ENCODE measurements at regions not wholly inside any gene's neighbourhood (a gene's known extent, or its start where the extent isn't known, plus 50 kb on each side); places are given as distances from the start of the nearest gene placed in this dataset.

- Mint-ChIP-seq H3K4me1 (no peaks in the 10 kb centered on the region), H3K36me3 (no peaks in the 10 kb centered on the region), H3K9me3 (peaks cover 0 to 11% (median 4%) of the 10 kb centered on the region in 8 donors), H3K27me3 (peaks cover 0 to 1% of the 10 kb centered on the region in 2 donors), H3K27ac (no peak overlapping the region), H3K4me3 (no peak overlapping the region)
- DNase-seq = no peak
- H3K9me3 ChIP-seq (ENCODE audit: control insufficient read depth in 1 of 2, low read length in 2 of 2) = no peaks in the 10 kb centered on the region
- CTCF ChIA-PET (ENCODE audit: partially characterized antibody) = no interaction called here
- H3K4me1 ChIP-seq (ENCODE audit: insufficient read depth, low read length) = no peaks in the 10 kb centered on the region
- H3K36me3 ChIP-seq (ENCODE audit: insufficient read depth, low read length) = no peaks in the 10 kb centered on the region
- POLR2A ChIA-PET (ENCODE audit: partially characterized antibody) = no interaction called here
- H3K4me3 ChIP-seq (ENCODE audit: low read length in 2 of 2) = no peak overlapping the region
- no peaks in the 10 kb centered on the region for H3K27me3 ChIP-seq (ENCODE audit: insufficient read depth, low read length)
- intact Hi-C loops (cut with micrococcal nuclease) = no loop called here
- H3K27ac ChIP-seq (ENCODE audit: low read depth, low read length) = no peak overlapping the region
Measured at GRCh38 chr4:96531836-96532235, 691.9 kb downstream of the PDHA2 start.

- Mint-ChIP-seq H3K4me1 (no peaks in the 10 kb centered on the region), H3K9me3 (peaks cover 0 to 4% (median 0%) of the 10 kb centered on the region in 8 donors), H3K4me3 (no peak overlapping the region), H3K36me3 (no peaks in the 10 kb centered on the region), H3K27me3 (no peaks in the 10 kb centered on the region), H3K27ac (no peak overlapping the region)
- ChIA-PET POLR2A (ENCODE audit: partially characterized antibody) (no interaction called here), CTCF (ENCODE audit: partially characterized antibody) (no interaction called here)
- intact Hi-C loops (cut with micrococcal nuclease) = no loop called here
- Histone ChIP-seq H3K27me3 (ENCODE audit: insufficient read depth, low read length) (no peaks in the 10 kb centered on the region), H3K9me3 (ENCODE audit: control insufficient read depth in 1 of 2, low read length in 2 of 2) (no peaks in the 10 kb centered on the region), H3K27ac (ENCODE audit: low read depth, low read length) (no peak overlapping the region), H3K4me1 (ENCODE audit: insufficient read depth, low read length) (no peaks in the 10 kb centered on the region), H3K36me3 (ENCODE audit: insufficient read depth, low read length) (no peaks in the 10 kb centered on the region), H3K4me3 (ENCODE audit: low read length in 2 of 2) (no peak overlapping the region)
- DNase-seq = no peak
Measured at GRCh38 chr4:96543346-96543745, 703.5 kb downstream of the PDHA2 start.

- CTCF ChIA-PET (ENCODE audit: partially characterized antibody) = no interaction called here
- no peak for DNase-seq
- no peak overlapping the region for H3K4me3 Mint-ChIP-seq
- POLR2A ChIA-PET (ENCODE audit: partially characterized antibody) = no interaction called here
- H3K36me3 ChIP-seq (ENCODE audit: insufficient read depth, low read length) = no peaks in the 10 kb centered on the region
- intact Hi-C loops (cut with micrococcal nuclease) = no loop called here
- H3K36me3 Mint-ChIP-seq = no peaks in the 10 kb centered on the region
- H3K9me3 ChIP-seq (ENCODE audit: control insufficient read depth in 1 of 2, low read length in 2 of 2) = no peaks in the 10 kb centered on the region
- H3K27ac ChIP-seq (ENCODE audit: low read depth, low read length) = no peak overlapping the region
- H3K4me1 Mint-ChIP-seq = no peaks in the 10 kb centered on the region
- H3K27me3 Mint-ChIP-seq = no peaks in the 10 kb centered on the region
- no peak overlapping the region for H3K4me3 ChIP-seq (ENCODE audit: low read length in 2 of 2)
- H3K27me3 ChIP-seq (ENCODE audit: insufficient read depth, low read length) = no peaks in the 10 kb centered on the region
- peaks cover 0 to 2% (median 0%) of the 10 kb centered on the region in 8 donors for H3K9me3 Mint-ChIP-seq
- H3K4me1 ChIP-seq (ENCODE audit: insufficient read depth, low read length) = no peaks in the 10 kb centered on the region
- no peak overlapping the region for H3K27ac Mint-ChIP-seq
Measured at GRCh38 chr4:96558466-96558865, 718.6 kb downstream of the PDHA2 start.

- H3K36me3 ChIP-seq (ENCODE audit: insufficient read depth, low read length) = no peaks in the 10 kb centered on the region
- Mint-ChIP-seq H3K27me3 (no peaks in the 10 kb centered on the region), H3K4me3 (no peak overlapping the region), H3K4me1 (no peaks in the 10 kb centered on the region), H3K36me3 (no peaks in the 10 kb centered on the region), H3K9me3 (peaks cover 0 to 3% (median 0%) of the 10 kb centered on the region in 8 donors), H3K27ac (no peak overlapping the region)
- CTCF ChIA-PET (ENCODE audit: partially characterized antibody) = no interaction called here
- intact Hi-C loops (cut with micrococcal nuclease) = no loop called here
- H3K27ac ChIP-seq (ENCODE audit: low read depth, low read length) = no peak overlapping the region
- H3K4me3 ChIP-seq (ENCODE audit: low read length in 2 of 2) = no peak overlapping the region
- H3K9me3 ChIP-seq (ENCODE audit: control insufficient read depth in 1 of 2, low read length in 2 of 2) = no peaks in the 10 kb centered on the region
- H3K4me1 ChIP-seq (ENCODE audit: insufficient read depth, low read length) = no peaks in the 10 kb centered on the region
- POLR2A ChIA-PET (ENCODE audit: partially characterized antibody) = no interaction called here
- H3K27me3 ChIP-seq (ENCODE audit: insufficient read depth, low read length) = no peaks in the 10 kb centered on the region
- DNase-seq = no peak
Measured at GRCh38 chr4:96566755-96567154, 726.9 kb downstream of the PDHA2 start.

GRCh38 chr4:96585304-96585703, 745.4 kb downstream of the PDHA2 start:
- H3K27me3 ChIP-seq (ENCODE audit: insufficient read depth, low read length) = no peaks in the 10 kb centered on the region
- H3K4me1 ChIP-seq (ENCODE audit: insufficient read depth, low read length) = no peaks in the 10 kb centered on the region
- Mint-ChIP-seq H3K9me3 (peaks cover 2 to 14% (median 6%) of the 10 kb centered on the region in 8 donors), H3K4me3 (no peak overlapping the region), H3K36me3 (no peaks in the 10 kb centered on the region), H3K27ac (no peak overlapping the region), H3K27me3 (no peaks in the 10 kb centered on the region), H3K4me1 (no peaks in the 10 kb centered on the region)
- CTCF ChIA-PET (ENCODE audit: partially characterized antibody) = no interaction called here
- intact Hi-C loops (cut with micrococcal nuclease) = no loop called here
- no peak overlapping the region for H3K4me3 ChIP-seq (ENCODE audit: low read length in 2 of 2)
- H3K36me3 ChIP-seq (ENCODE audit: insufficient read depth, low read length) = no peaks in the 10 kb centered on the region
- POLR2A ChIA-PET (ENCODE audit: partially characterized antibody) = no interaction called here
- no peaks in the 10 kb centered on the region for H3K9me3 ChIP-seq (ENCODE audit: control insufficient read depth in 1 of 2, low read length in 2 of 2)
- H3K27ac ChIP-seq (ENCODE audit: low read depth, low read length) = no peak overlapping the region
- DNase-seq = no peak

GRCh38 chr4:96593422-96593821, 753.5 kb downstream of the PDHA2 start:
- Histone ChIP-seq H3K9me3 (ENCODE audit: control insufficient read depth in 1 of 2, low read length in 2 of 2) (no peaks in the 10 kb centered on the region), H3K27ac (ENCODE audit: low read depth, low read length) (no peak overlapping the region), H3K4me3 (ENCODE audit: low read length in 2 of 2) (no peak overlapping the region), H3K27me3 (ENCODE audit: insufficient read depth, low read length) (no peaks in the 10 kb centered on the region), H3K4me1 (ENCODE audit: insufficient read depth, low read length) (no peaks in the 10 kb centered on the region), H3K36me3 (ENCODE audit: insufficient read depth, low read length) (no peaks in the 10 kb centered on the region)
- Mint-ChIP-seq H3K27ac (no peak overlapping the region), H3K4me3 (no peak overlapping the region), H3K4me1 (no peaks in the 10 kb centered on the region), H3K27me3 (no peaks in the 10 kb centered on the region), H3K36me3 (no peaks in the 10 kb centered on the region), H3K9me3 (peaks cover 0 to 5% (median 3%) of the 10 kb centered on the region in 8 donors)
- no peak for DNase-seq
- CTCF ChIA-PET (ENCODE audit: partially characterized antibody) = no interaction called here
- intact Hi-C loops (cut with micrococcal nuclease) = no loop called here
- POLR2A ChIA-PET (ENCODE audit: partially characterized antibody) = no interaction called here

- peaks cover 0 to 6% (median 0%) of the 10 kb centered on the region in 8 donors for H3K9me3 Mint-ChIP-seq
- H3K27ac Mint-ChIP-seq = no peak overlapping the region
- Histone ChIP-seq H3K9me3 (ENCODE audit: control insufficient read depth in 1 of 2, low read length in 2 of 2) (no peaks in the 10 kb centered on the region), H3K4me1 (ENCODE audit: insufficient read depth, low read length) (no peaks in the 10 kb centered on the region), H3K27me3 (ENCODE audit: insufficient read depth, low read length) (no peaks in the 10 kb centered on the region), H3K36me3 (ENCODE audit: insufficient read depth, low read length) (no peaks in the 10 kb centered on the region), H3K27ac (ENCODE audit: low read depth, low read length) (no peak overlapping the region), H3K4me3 (ENCODE audit: low read length in 2 of 2) (no peak overlapping the region)
- H3K27me3 Mint-ChIP-seq = no peaks in the 10 kb centered on the region
- DNase-seq = no peak
- ChIA-PET CTCF (ENCODE audit: partially characterized antibody) (no interaction called here), POLR2A (ENCODE audit: partially characterized antibody) (no interaction called here)
- H3K36me3 Mint-ChIP-seq = no peaks in the 10 kb centered on the region
- no peaks in the 10 kb centered on the region for H3K4me1 Mint-ChIP-seq
- intact Hi-C loops (cut with micrococcal nuclease) = no loop called here
- no peak overlapping the region for H3K4me3 Mint-ChIP-seq
Measured at GRCh38 chr4:96598465-96598864, 758.6 kb downstream of the PDHA2 start.

GRCh38 chr4:96599752-96600151, 759.9 kb downstream of the PDHA2 start:
- H3K9me3 ChIP-seq (ENCODE audit: control insufficient read depth in 1 of 2, low read length in 2 of 2) = no peaks in the 10 kb centered on the region
- ChIA-PET POLR2A (ENCODE audit: partially characterized antibody) (no interaction called here), CTCF (ENCODE audit: partially characterized antibody) (no interaction called here)
- Mint-ChIP-seq H3K27me3 (no peaks in the 10 kb centered on the region), H3K36me3 (no peaks in the 10 kb centered on the region), H3K4me1 (no peaks in the 10 kb centered on the region), H3K27ac (no peak overlapping the region), H3K9me3 (peaks cover 0 to 4% (median 0%) of the 10 kb centered on the region in 8 donors), H3K4me3 (no peak overlapping the region)
- intact Hi-C loops (cut with micrococcal nuclease) = no loop called here
- no peak overlapping the region for H3K4me3 ChIP-seq (ENCODE audit: low read length in 2 of 2)
- no peak for DNase-seq
- no peak overlapping the region for H3K27ac ChIP-seq (ENCODE audit: low read depth, low read length)
- no peaks in the 10 kb centered on the region for H3K4me1 ChIP-seq (ENCODE audit: insufficient read depth, low read length)
- no peaks in the 10 kb centered on the region for H3K27me3 ChIP-seq (ENCODE audit: insufficient read depth, low read length)
- no peaks in the 10 kb centered on the region for H3K36me3 ChIP-seq (ENCODE audit: insufficient read depth, low read length)

Measured in CD4-positive, alpha-beta memory T cell (primary cell).